GM18861 (cell line): ENCODE measurements at regions not wholly inside any gene's neighbourhood (a gene's known extent, or its start where the extent isn't known, plus 50 kb on each side); places are given as distances from the start of the nearest gene placed in this dataset.
"Not testable (repeated sequence)": the region's sequence is repeated elsewhere in the genome, so short reads cannot be mapped to it uniquely, and the experiment has no call there.

Experiments used
- ATAC-seq: cut with Tn5 transposase; IDR thresholded peaks from one replicate; pipeline ENCODE4 v1.9.1; 2021; ENCODE audit not compliant: unreplicated experiment

- no peak for ATAC-seq
These were observed 603.1 kb downstream of the MCTP2 start for GRCh38 chr15:94834494-94834893.

- no peak for ATAC-seq
These were observed 606.9 kb downstream of the MCTP2 start for GRCh38 chr15:94838281-94838680.

GRCh38 chr15:94840794-94841783 is 609.7 kb downstream of the MCTP2 start:
- ATAC-seq: no peak

GRCh38 chr15:94843060-94843459 is 611.7 kb downstream of the MCTP2 start:
- no peak for ATAC-seq

GRCh38 chr15:94844198-94844537 is 612.8 kb downstream of the MCTP2 start:
- no peak for ATAC-seq

- ATAC-seq: no peak
These were observed 613.4 kb downstream of the MCTP2 start for GRCh38 chr15:94844538-94845389.

GRCh38 chr15:94845390-94845716 is 614.0 kb downstream of the MCTP2 start:
- no peak for ATAC-seq

GRCh38 chr15:94847325-94847724 is 616.0 kb downstream of the MCTP2 start:
- no peak for ATAC-seq

- no peak for ATAC-seq
These were observed 616.7 kb downstream of the MCTP2 start for GRCh38 chr15:94848054-94848453.

- ATAC-seq: no peak
These were observed 623.7 kb downstream of the MCTP2 start for GRCh38 chr15:94855018-94855408.

- ATAC-seq: no peak
These were observed 624.3 kb downstream of the MCTP2 start for GRCh38 chr15:94855409-94856266.

- ATAC-seq: no peak
These were observed 625.0 kb downstream of the MCTP2 start for GRCh38 chr15:94856267-94856854.

- ATAC-seq: no peak
These were observed 626.1 kb downstream of the MCTP2 start for GRCh38 chr15:94857466-94857865.

- no peak for ATAC-seq
These were observed 626.6 kb downstream of the MCTP2 start for GRCh38 chr15:94858011-94858410.

GRCh38 chr15:94858449-94858848 is 627.1 kb downstream of the MCTP2 start:
- ATAC-seq: no peak

GRCh38 chr15:94858920-94859319 is 627.6 kb downstream of the MCTP2 start:
- ATAC-seq: no peak

GRCh38 chr15:94864600-94864999 is 633.2 kb downstream of the MCTP2 start:
- no peak for ATAC-seq

GRCh38 chr15:94868265-94868664 is 636.9 kb downstream of the MCTP2 start:
- not testable (repeated sequence) for ATAC-seq

GRCh38 chr15:94875550-94875949 is 644.2 kb downstream of the MCTP2 start:
- ATAC-seq: no peak

- no peak for ATAC-seq
These were observed 646.5 kb downstream of the MCTP2 start for GRCh38 chr15:94877833-94878232.
